RKO (cell line): ENCODE measurements at regions not wholly inside any gene's neighbourhood (a gene's known extent, or its start where the extent isn't known, plus 50 kb on each side); places are given as distances from the start of the nearest gene placed in this dataset.

ENCODE experiments used
- DNase-seq: peaks from one replicate; pipeline ENCODE4 v3.0.0-alpha.2; 2016; ENCODE audit warnings: low spot score

GRCh38 chr4:147054228-147054872 lies 108.7 kb upstream of the TTC29 start:
- DNase-seq: no peak

GRCh38 chr4:147056940-147057610 lies 111.4 kb upstream of the TTC29 start:
- peak; percentile 18 for DNase-seq

- peak; percentile 21 for DNase-seq
Observed at GRCh38 chr4:147057611-147058190, 112.0 kb upstream of the TTC29 start.

- DNase-seq: no peak
Observed at GRCh38 chr4:147059064-147059731, 113.5 kb upstream of the TTC29 start.

- no peak for DNase-seq
Observed at GRCh38 chr4:147060151-147060931, 114.7 kb upstream of the TTC29 start.

- no peak for DNase-seq
Observed at GRCh38 chr4:147064856-147065255, 119.2 kb upstream of the TTC29 start.

- DNase-seq: no peak
Observed at GRCh38 chr4:147068564-147068963, 122.9 kb upstream of the TTC29 start.

- DNase-seq: no peak
Observed at GRCh38 chr4:147071209-147071740, 125.6 kb upstream of the TTC29 start.

GRCh38 chr4:147076179-147076578 lies 130.5 kb upstream of the TTC29 start:
- no peak for DNase-seq

- DNase-seq: no peak
Observed at GRCh38 chr4:147076728-147077127, 131.1 kb upstream of the TTC29 start.

GRCh38 chr4:147078362-147078761 lies 132.7 kb upstream of the TTC29 start:
- DNase-seq: no peak

GRCh38 chr4:147078875-147079658 lies 133.4 kb upstream of the TTC29 start:
- no peak for DNase-seq

GRCh38 chr4:147084861-147085260 lies 139.2 kb upstream of the TTC29 start:
- no peak for DNase-seq

GRCh38 chr4:147085781-147086180 lies 140.1 kb upstream of the TTC29 start:
- DNase-seq: no peak

GRCh38 chr4:147088146-147088545 lies 142.5 kb upstream of the TTC29 start:
- no peak for DNase-seq

GRCh38 chr4:147090486-147090885 lies 144.8 kb upstream of the TTC29 start:
- DNase-seq: no peak

- DNase-seq: no peak
Observed at GRCh38 chr4:147093206-147093605, 147.5 kb upstream of the TTC29 start.

- DNase-seq: no peak
Observed at GRCh38 chr4:147094238-147094637, 148.6 kb upstream of the TTC29 start.

GRCh38 chr4:147096667-147097604 lies 151.3 kb upstream of the TTC29 start:
- DNase-seq: peak; percentile 68

- DNase-seq: no peak
Observed at GRCh38 chr4:147101678-147102077, 156.0 kb upstream of the TTC29 start.
